ENCODE measurements at regions not wholly inside any gene's neighbourhood (a gene's known extent, or its start where the extent isn't known, plus 50 kb on each side); places are given as distances from the start of the nearest gene placed in this dataset.

GRCh38 chr1:200483491-200484143 lies 73.8 kb upstream of the ZNF281 start:
- intact Hi-C loops (cut with micrococcal nuclease; ENCODE audit: unreplicated experiment), result no loop called here
- no peaks in the 10 kb centered on the region for H3K9me3 ChIP-seq (ENCODE audit: low read length)
- no peaks in the 10 kb centered on the region for H3K79me2 ChIP-seq (ENCODE audit: insufficient read depth, low read depth, low read length)
- H3K4me2 ChIP-seq (ENCODE audit: low read length), result no peak overlapping the region
- no peak for TF ChIP-seq EZH2phosphoT487 (IDR thresholded peaks at IDR 0.05; ENCODE audit: borderline replicate concordance, low read depth, low read length)
- no peak for TF ChIP-seq CTCF (conservative IDR thresholded peaks at IDR 0.05; ENCODE audit: low read length)
- CTCF ChIA-PET (ENCODE audit: unreplicated experiment), result no interaction called here
- H3K4me1 ChIP-seq (ENCODE audit: insufficient read depth, low read length, poor library complexity, severe bottlenecking), result no peaks in the 10 kb centered on the region
- no peak overlapping the region for H2AFZ ChIP-seq (ENCODE audit: low read length)
- H3K27ac ChIP-seq (ENCODE audit: low read depth, low read length, poor library complexity, severe bottlenecking), result no peak overlapping the region
- no peaks in the 10 kb centered on the region for H3K36me3 ChIP-seq (ENCODE audit: insufficient read depth, low read length)
- no peak overlapping the region for H3K4me3 ChIP-seq (ENCODE audit: low read depth, low read length, poor library complexity, severe bottlenecking)
- POLR2A ChIA-PET, result interaction anchor here (0.5 to 0.6 kb wide), 3 partner anchors 47 to 474 kb away, joined by 3 read pairs; no protein-coding TSS in a partner anchor
- no peak for DNase-seq (ENCODE audit: low spot score)
- no TSS peak for BruUV-seq (replicated peaks)
- no peaks in the 10 kb centered on the region for H3K9me2 ChIP-seq (ENCODE audit: insufficient read depth, low read length)
- no peaks in the 10 kb centered on the region for H4K20me1 ChIP-seq (ENCODE audit: insufficient read depth, low read length)

GRCh38 chr1:200480964-200481363 lies 71.1 kb upstream of the ZNF281 start:
- Histone ChIP-seq H2AFZ (ENCODE audit: low read length) (no peak overlapping the region), H3K36me3 (ENCODE audit: insufficient read depth, low read length) (no peaks in the 10 kb centered on the region), H3K27ac (ENCODE audit: low read depth, low read length, poor library complexity, severe bottlenecking) (no peak overlapping the region), H3K9me3 (ENCODE audit: low read length) (no peaks in the 10 kb centered on the region), H3K4me3 (ENCODE audit: low read depth, low read length, poor library complexity, severe bottlenecking) (no peak overlapping the region), H3K4me1 (ENCODE audit: insufficient read depth, low read length, poor library complexity, severe bottlenecking) (no peaks in the 10 kb centered on the region), H3K9me2 (ENCODE audit: insufficient read depth, low read length) (no peaks in the 10 kb centered on the region), H3K4me2 (ENCODE audit: low read length) (no peak overlapping the region), H3K79me2 (ENCODE audit: insufficient read depth, low read depth, low read length) (no peaks in the 10 kb centered on the region), H4K20me1 (ENCODE audit: insufficient read depth, low read length) (no peaks in the 10 kb centered on the region)
- CTCF ChIA-PET (ENCODE audit: unreplicated experiment), result no interaction called here
- BruUV-seq (replicated peaks), result no TSS peak
- TF ChIP-seq EZH2phosphoT487 (IDR thresholded peaks at IDR 0.05; ENCODE audit: borderline replicate concordance, low read depth, low read length) (no peak), CTCF (conservative IDR thresholded peaks at IDR 0.05; ENCODE audit: low read length) (no peak)
- DNase-seq (ENCODE audit: low spot score), result no peak
- intact Hi-C loops (cut with micrococcal nuclease; ENCODE audit: unreplicated experiment), result no loop called here
- POLR2A ChIA-PET, result interaction anchor here (0.6 to 1.0 kb wide), 2 partner anchors 13 to 990 kb away, joined by 3 read pairs; no protein-coding TSS in a partner anchor

GRCh38 chr1:200479816-200480215 lies 70.0 kb upstream of the ZNF281 start:
- H3K27ac ChIP-seq (ENCODE audit: low read depth, low read length, poor library complexity, severe bottlenecking), result no peak overlapping the region
- ChIA-PET POLR2A (no interaction called here), CTCF (ENCODE audit: unreplicated experiment) (no interaction called here)
- no peak for DNase-seq (ENCODE audit: low spot score)
- BruUV-seq (replicated peaks), result no TSS peak
- H3K4me3 ChIP-seq (ENCODE audit: low read depth, low read length, poor library complexity, severe bottlenecking), result no peak overlapping the region
- intact Hi-C loops (cut with micrococcal nuclease; ENCODE audit: unreplicated experiment), result no loop called here
- no peak for TF ChIP-seq CTCF (conservative IDR thresholded peaks at IDR 0.05; ENCODE audit: low read length)
- TF ChIP-seq EZH2phosphoT487 (IDR thresholded peaks at IDR 0.05; ENCODE audit: borderline replicate concordance, low read depth, low read length), result no peak
- no peak overlapping the region for H2AFZ ChIP-seq (ENCODE audit: low read length)
- no peaks in the 10 kb centered on the region for H3K9me3 ChIP-seq (ENCODE audit: low read length)
- no peaks in the 10 kb centered on the region for H3K4me1 ChIP-seq (ENCODE audit: insufficient read depth, low read length, poor library complexity, severe bottlenecking)
- no peaks in the 10 kb centered on the region for H4K20me1 ChIP-seq (ENCODE audit: insufficient read depth, low read length)
- no peaks in the 10 kb centered on the region for H3K36me3 ChIP-seq (ENCODE audit: insufficient read depth, low read length)
- H3K4me2 ChIP-seq (ENCODE audit: low read length), result no peak overlapping the region
- no peaks in the 10 kb centered on the region for H3K9me2 ChIP-seq (ENCODE audit: insufficient read depth, low read length)
- H3K79me2 ChIP-seq (ENCODE audit: insufficient read depth, low read depth, low read length), result no peaks in the 10 kb centered on the region

Measured in OCI-LY7 (cell line).